H1 (cell line): ENCODE measurements at regions not wholly inside any gene's neighbourhood (a gene's known extent, or its start where the extent isn't known, plus 50 kb on each side); places are given as distances from the start of the nearest gene placed in this dataset.

Experiments used
- CTCF ChIA-PET: fragments of 300-600 bp; sonication (Branson Sonifier 250); formaldehyde crosslinking; loops from one replicate; lab custom pipeline; 2021; ENCODE audit not compliant: partially characterized antibody; lab: Charles Lee
- POLR2A ChIA-PET: fragments of 300-600 bp; sonication (Branson Sonifier 250); formaldehyde crosslinking; loops from one replicate; lab custom pipeline; 2021; ENCODE audit warnings: inconsistent platforms; ENCODE audit not compliant: partially characterized antibody; lab: Charles Lee
- DNase-seq, 2 experiments: peaks; one replicate each; pipeline versions ENCODE4 v3.0.0 to v3.0.0-alpha.2; 2010 to 2022; ENCODE audit warnings: low spot score in 2 of 2, low read depth in 1 of 2, mixed read lengths in 1 of 2
- FAIRE-seq: peaks from 2 replicates; lab custom pipeline; 2011; peaks lifted over from hg19 to GRCh38; lab: Jason Lieb, UNC
- H2AFZ ChIP-seq: 2 replicates; pipeline ENCODE4 v1.8.1; 2012; ENCODE audit warnings: low read length, inconsistent platforms
- H2AK5ac ChIP-seq: 2 replicates; pipeline ENCODE4 v1.6.1; 2013; ENCODE audit warnings: low read depth, low read length
- H2BK120ac ChIP-seq: replicated peaks from 2 replicates; pipeline ENCODE3; 2013; ENCODE audit warnings: low read depth, low read length, inconsistent platforms
- H2BK12ac ChIP-seq: 2 replicates; pipeline ENCODE4 v1.6.1; 2013; ENCODE audit warnings: low read depth, low read length
- H2BK15ac ChIP-seq: 2 replicates; pipeline ENCODE4 v1.6.1; 2013; ENCODE audit warnings: low read length
- H2BK20ac ChIP-seq: 2 replicates; pipeline ENCODE4 v1.6.1; 2013; ENCODE audit warnings: low read length
- H2BK5ac ChIP-seq: 2 replicates; pipeline ENCODE4 v1.6.1; 2013; ENCODE audit warnings: low read depth, low read length
- H3K14ac ChIP-seq: 2 replicates; pipeline ENCODE4 v1.6.1; 2013; ENCODE audit warnings: inconsistent platforms; ENCODE audit not compliant: insufficient read length
- H3K18ac ChIP-seq: 2 replicates; pipeline ENCODE4 v1.6.1; 2013; ENCODE audit warnings: low read length; ENCODE audit errors: extremely low read depth
- H3K23ac ChIP-seq: 2 replicates; pipeline ENCODE4 v1.6.1; 2013; ENCODE audit warnings: inconsistent platforms; ENCODE audit not compliant: insufficient read length
- H3K23me2 ChIP-seq: 2 replicates; pipeline ENCODE4 v1.6.1; 2013; ENCODE audit warnings: low read depth, low read length
- H3K27ac ChIP-seq: 2 replicates; pipeline ENCODE4 v1.6.1; 2011; ENCODE audit warnings: low read depth, low read length, inconsistent platforms
- H3K27me3 ChIP-seq, 4 experiments: replicated peaks in 1 of 4; 1 replicate in 1 of 4; 2 replicates in 3 of 4; pipeline versions ENCODE4 v1.6.1 to v1.8.1; 2011 to 2013; ENCODE audit warnings: low read length in 3 of 4, mild to moderate bottlenecking in 3 of 4, inconsistent platforms in 2 of 4, mixed read lengths in 2 of 4, moderate library complexity in 1 of 4; ENCODE audit not compliant: control insufficient read depth in 3 of 4, insufficient read depth in 3 of 4; ENCODE audit errors: extremely low read depth in 1 of 4
- H3K36me3 ChIP-seq, 4 experiments: 2 replicates each; pipeline versions ENCODE4 v1.6.1 to v1.8.1; 2011 to 2013; ENCODE audit warnings: mild to moderate bottlenecking in 4 of 4, low read length in 3 of 4, moderate library complexity in 2 of 4, control low read depth in 1 of 4, inconsistent platforms in 1 of 4; ENCODE audit not compliant: insufficient read depth in 4 of 4, control insufficient read depth in 2 of 4
- H3K4ac ChIP-seq: replicated peaks from 2 replicates; pipeline ENCODE3; 2013; ENCODE audit warnings: low read length, low read depth, mixed read lengths, inconsistent platforms; ENCODE audit not compliant: insufficient read length
- H3K4me1 ChIP-seq, 4 experiments: replicated peaks in 1 of 4; 1 replicate in 1 of 4; 2 replicates in 3 of 4; pipeline versions ENCODE4 v1.6.1 to v1.8.1; 2011 to 2013; ENCODE audit warnings: low read length in 3 of 4, inconsistent platforms in 2 of 4, mixed read lengths in 1 of 4; ENCODE audit not compliant: insufficient read depth in 4 of 4, control insufficient read depth in 3 of 4
- H3K4me2 ChIP-seq, 2 experiments: 2 replicates each; pipeline versions ENCODE4 v1.6.1 to v1.8.1; 2011 to 2013; ENCODE audit warnings: low read depth in 2 of 2, low read length in 2 of 2, control low read depth in 1 of 2, inconsistent platforms in 1 of 2, mild to moderate bottlenecking in 1 of 2; ENCODE audit not compliant: insufficient read depth in 1 of 2
- H3K4me3 ChIP-seq, 4 experiments: fragments of 200-600, 300-600 bp in 1 of 4; sonication (generic), shearing (Covaris generic), sonication (Bioruptor Twin) in 1 of 4; 2 replicates each; pipeline versions ENCODE4 v1.5.1 to v1.8.1; 2011 to 2016; ENCODE audit warnings: low read length in 4 of 4, low read depth in 3 of 4, control low read depth in 2 of 4, inconsistent platforms in 2 of 4, mild to moderate bottlenecking in 2 of 4, mixed read lengths in 1 of 4, moderate library complexity in 1 of 4; ENCODE audit not compliant: insufficient read depth in 2 of 4; ENCODE audit errors: extremely low read depth in 1 of 4
- H3K56ac ChIP-seq: replicated peaks from 2 replicates; pipeline ENCODE3; 2013; ENCODE audit warnings: low read depth, mild to moderate bottlenecking, mixed read lengths, low read length, inconsistent platforms; ENCODE audit not compliant: insufficient read length
- H3K79me1 ChIP-seq: 2 replicates; pipeline ENCODE4 v1.6.1; 2013; ENCODE audit warnings: low read depth, low read length, control low read depth
- H3K79me2 ChIP-seq, 2 experiments: 2 replicates each; pipeline versions ENCODE4 v1.6.1 to v1.8.1; 2012 to 2013; ENCODE audit warnings: low read length in 2 of 2, mild to moderate bottlenecking in 2 of 2, inconsistent platforms in 1 of 2; ENCODE audit not compliant: insufficient read depth in 2 of 2, control insufficient read depth in 1 of 2
- H3K9ac ChIP-seq, 4 experiments: replicated peaks in 1 of 4; 1 replicate in 1 of 4; 2 replicates in 3 of 4; pipeline versions ENCODE4 v1.6.1 to v1.8.1; 2011 to 2013; ENCODE audit warnings: low read depth in 3 of 4, low read length in 3 of 4, control low read depth in 2 of 4, mild to moderate bottlenecking in 2 of 4, moderate library complexity in 2 of 4, inconsistent platforms in 1 of 4; ENCODE audit errors: extremely low read depth in 1 of 4
- H3K9me3 ChIP-seq, 2 experiments: 2 replicates each; pipeline versions ENCODE4 v1.6.1 to v1.8.1; 2012 to 2013; ENCODE audit warnings: mild to moderate bottlenecking in 2 of 2, moderate library complexity in 2 of 2, control low read depth in 1 of 2, inconsistent platforms in 1 of 2, low read depth in 1 of 2, low read length in 1 of 2, mixed read lengths in 1 of 2; ENCODE audit not compliant: insufficient read depth in 2 of 2
- H4K20me1 ChIP-seq, 2 experiments: replicated peaks in 1 of 2; 2 replicates each; pipeline versions ENCODE3 to v1.8.1; 2011 to 2013; ENCODE audit warnings: inconsistent platforms in 2 of 2, low read length in 2 of 2, mild to moderate bottlenecking in 1 of 2; ENCODE audit not compliant: insufficient read depth in 2 of 2, control insufficient read depth in 1 of 2
- H4K5ac ChIP-seq: 2 replicates; pipeline ENCODE4 v1.6.1; 2013; ENCODE audit warnings: low read length, low read depth, mixed read lengths, inconsistent platforms; ENCODE audit not compliant: insufficient read length
- H4K8ac ChIP-seq: 2 replicates; pipeline ENCODE4 v1.8.0; 2013; ENCODE audit warnings: mild to moderate bottlenecking, moderate library complexity, low read length, inconsistent platforms; ENCODE audit not compliant: insufficient read depth; ENCODE audit errors: extremely low read depth
- H4K91ac ChIP-seq: replicated peaks from 2 replicates; pipeline ENCODE3; 2013; ENCODE audit warnings: low read length, mixed read lengths, inconsistent platforms; ENCODE audit not compliant: insufficient read length
- SIX5 ChIP-seq: IDR thresholded peaks from 2 replicates; pipeline ENCODE4 v1.6.1; 2011; ENCODE audit warnings: mild to moderate bottlenecking, low read depth, low read length
- WGBS, 2 experiments: shearing (Covaris generic) in 1 of 2; methylation state at CpG; one replicate each; pipeline versions ENCODE4 v1.1.6 to v1.1.7; 2013 to 2015; ENCODE audit warnings: low lambda C conversion rate in 2 of 2, mixed read lengths in 2 of 2, inconsistent platforms in 1 of 2, low coverage in 1 of 2, missing lambda C conversion rate in 1 of 2; ENCODE audit not compliant: insufficient replicate concordance in 2 of 2, insufficient coverage in 1 of 2, insufficient read length in 1 of 2; ENCODE audit errors: extremely low coverage in 1 of 2, missing lambda C conversion rate in 1 of 2; 5-methylcytosine and 5-hydroxymethylcytosine counted together

GRCh38 chr14:34038358-34039057 lies 87.6 kb upstream of the EGLN3 start:
- H4K91ac ChIP-seq: no peak overlapping the region
- H3K4me2 ChIP-seq: no peak overlapping the region
- H2BK12ac ChIP-seq: no peak overlapping the region
- no peak overlapping the region for H2BK5ac ChIP-seq
- no peak overlapping the region for H3K4ac ChIP-seq
- H4K8ac ChIP-seq: no peak overlapping the region
- H3K23ac ChIP-seq: no peak overlapping the region
- no peak overlapping the region for H4K5ac ChIP-seq
- WGBS, 2 experiments: 90% methylated on average over 6 of the region's 6 CpGs; no CpG with 5 or more reads in 1 of the 2 experiments
- H2AK5ac ChIP-seq: no peak overlapping the region
- no peak overlapping the region for H3K4me3 ChIP-seq
- H2AFZ ChIP-seq: no peak overlapping the region
- no peaks in the 10 kb centered on the region for H4K20me1 ChIP-seq
- no peaks in the 10 kb centered on the region for H3K79me2 ChIP-seq
- FAIRE-seq: no peak
- no peak overlapping the region for H2BK15ac ChIP-seq
- H3K9me3 ChIP-seq: no peaks in the 10 kb centered on the region
- no peaks in the 10 kb centered on the region for H3K23me2 ChIP-seq
- H3K14ac ChIP-seq: no peak overlapping the region
- H3K4me1 ChIP-seq: peaks cover 0 to 1% (median 0%) of the 10 kb centered on the region in 4 experiments; a peak in 1 of 7 replicates
- H3K56ac ChIP-seq: no peak overlapping the region
- no peaks in the 10 kb centered on the region for H3K27me3 ChIP-seq
- no peak overlapping the region for H2BK20ac ChIP-seq
- H3K79me1 ChIP-seq: no peaks in the 10 kb centered on the region
- no peak for DNase-seq
- no peak overlapping the region for H3K9ac ChIP-seq
- no peaks in the 10 kb centered on the region for H3K36me3 ChIP-seq
- no peak overlapping the region for H3K18ac ChIP-seq
- POLR2A ChIA-PET: interaction anchor here (1.2 kb wide), 1 partner anchor 22 kb away, joined by 3 read pairs; no protein-coding TSS in a partner anchor
- no peak overlapping the region for H2BK120ac ChIP-seq
- CTCF ChIA-PET: interaction anchor here (0.7 to 2.1 kb wide), 5 partner anchors 10 to 285 kb away, joined by 3 to 5 read pairs (median 3); no protein-coding TSS in a partner anchor
- no peak overlapping the region for H3K27ac ChIP-seq
- no peak for TF ChIP-seq SIX5
